GM12875 (cell line): ENCODE measurements at regions not wholly inside any gene's neighbourhood (a gene's known extent, or its start where the extent isn't known, plus 50 kb on each side); places are given as distances from the start of the nearest gene placed in this dataset.

Experiments
- H3K4me3 ChIP-seq: one replicate; pipeline ENCODE4 v1.5.1; 2011; ENCODE audit warnings: low read depth, low read length, control low read depth
- TF ChIP-seq, protein P1 (sequence below): IDR thresholded peaks from 2 replicates; pipeline ENCODE4 v1.5.1; 2011; ENCODE audit warnings: low read depth, mild to moderate bottlenecking, control low read depth, inconsistent platforms, low read length, moderate library complexity, borderline replicate concordance; ENCODE audit not compliant: insufficient read depth

GRCh38 chr13:81446441-81446840, 1105.5 kb upstream of the SPRY2 start:
- TF ChIP-seq, protein P1, sequence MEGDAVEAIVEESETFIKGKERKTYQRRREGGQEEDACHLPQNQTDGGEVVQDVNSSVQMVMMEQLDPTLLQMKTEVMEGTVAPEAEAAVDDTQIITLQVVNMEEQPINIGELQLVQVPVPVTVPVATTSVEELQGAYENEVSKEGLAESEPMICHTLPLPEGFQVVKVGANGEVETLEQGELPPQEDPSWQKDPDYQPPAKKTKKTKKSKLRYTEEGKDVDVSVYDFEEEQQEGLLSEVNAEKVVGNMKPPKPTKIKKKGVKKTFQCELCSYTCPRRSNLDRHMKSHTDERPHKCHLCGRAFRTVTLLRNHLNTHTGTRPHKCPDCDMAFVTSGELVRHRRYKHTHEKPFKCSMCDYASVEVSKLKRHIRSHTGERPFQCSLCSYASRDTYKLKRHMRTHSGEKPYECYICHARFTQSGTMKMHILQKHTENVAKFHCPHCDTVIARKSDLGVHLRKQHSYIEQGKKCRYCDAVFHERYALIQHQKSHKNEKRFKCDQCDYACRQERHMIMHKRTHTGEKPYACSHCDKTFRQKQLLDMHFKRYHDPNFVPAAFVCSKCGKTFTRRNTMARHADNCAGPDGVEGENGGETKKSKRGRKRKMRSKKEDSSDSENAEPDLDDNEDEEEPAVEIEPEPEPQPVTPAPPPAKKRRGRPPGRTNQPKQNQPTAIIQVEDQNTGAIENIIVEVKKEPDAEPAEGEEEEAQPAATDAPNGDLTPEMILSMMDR, result no peak
- no peak overlapping the region for H3K4me3 ChIP-seq

GRCh38 chr13:81442904-81443303, 1102.0 kb upstream of the SPRY2 start:
- no peak overlapping the region for H3K4me3 ChIP-seq
- TF ChIP-seq, protein P1, result no peak

GRCh38 chr13:81425286-81425685, 1084.4 kb upstream of the SPRY2 start:
- H3K4me3 ChIP-seq, result no peak overlapping the region
- TF ChIP-seq, protein P1, result no peak

DNA sequence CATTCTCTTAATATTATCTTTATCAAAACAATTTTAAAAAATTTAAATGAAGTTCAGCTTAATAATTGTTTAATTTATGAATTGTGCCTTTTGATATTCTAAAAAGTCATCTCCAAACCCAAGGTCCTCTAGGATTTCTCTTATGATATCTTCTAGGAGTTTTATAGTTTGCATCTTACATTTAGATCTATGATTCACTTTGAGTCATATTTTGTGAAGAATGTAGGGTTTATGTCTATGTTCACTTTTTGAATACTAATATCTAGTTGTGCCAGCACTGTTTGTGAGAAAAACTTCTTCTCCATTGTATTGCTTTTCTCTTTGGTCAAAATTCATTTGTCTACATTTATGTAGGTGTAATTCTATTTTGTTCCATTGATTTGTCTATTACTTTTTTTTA, 1068.4 kb upstream of the SPRY2 start:
- TF ChIP-seq, protein P1, result no peak
- no peak overlapping the region for H3K4me3 ChIP-seq

- TF ChIP-seq, protein P1, result no peak
- no peak overlapping the region for H3K4me3 ChIP-seq
These were observed 1067.7 kb upstream of the SPRY2 start for GRCh38 chr13:81408647-81409046.

DNA sequence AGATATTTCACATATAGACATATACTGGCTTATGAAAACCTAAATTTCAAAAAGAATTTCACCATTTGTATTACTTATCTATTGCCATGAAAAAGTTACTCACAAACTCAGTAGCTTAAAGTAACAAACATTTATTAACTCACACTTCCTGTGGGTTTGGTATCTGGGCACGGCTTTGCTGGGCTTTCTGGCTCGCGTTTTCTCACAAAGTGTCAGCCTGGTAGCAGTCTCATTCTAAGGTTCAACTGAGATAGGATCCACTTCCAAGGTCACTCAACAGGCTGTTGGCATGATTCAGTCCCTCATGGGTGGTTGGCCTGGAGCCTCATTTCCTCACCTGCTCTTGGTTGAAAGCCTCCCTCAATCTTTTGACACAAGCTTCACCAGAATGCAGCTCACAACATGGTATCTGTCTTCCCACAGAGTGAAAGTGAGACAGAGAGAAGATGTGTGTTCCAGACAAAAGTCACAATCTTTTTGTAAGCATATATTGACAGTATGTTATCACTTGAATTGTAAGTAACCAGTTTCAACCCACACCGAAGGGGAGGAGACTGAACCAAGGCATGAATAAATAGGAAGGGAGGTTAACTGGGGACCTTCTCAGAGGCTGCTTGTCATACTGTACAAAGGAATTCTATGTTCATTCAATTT, 1065.8 kb upstream of the SPRY2 start:
- TF ChIP-seq, protein P1, result no peak
- no peak overlapping the region for H3K4me3 ChIP-seq

DNA sequence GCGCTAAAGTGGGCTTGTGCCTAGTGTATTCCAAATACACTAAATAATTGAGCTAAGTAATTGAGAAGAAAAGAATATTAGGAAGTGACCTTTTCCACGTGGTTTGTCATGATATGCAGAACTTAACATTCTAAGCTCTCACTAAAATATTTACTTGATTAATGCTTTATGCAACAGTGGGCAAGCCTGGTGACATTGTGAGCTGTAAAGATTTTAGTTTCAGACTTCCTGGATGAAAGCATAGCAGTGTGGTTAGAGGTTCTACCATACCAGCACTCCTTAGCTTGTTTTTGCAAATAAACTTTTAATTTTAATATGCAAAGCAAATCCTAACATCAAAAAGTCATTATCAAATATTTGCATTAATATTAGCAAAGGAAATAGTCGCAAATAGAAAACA, 1065.1 kb upstream of the SPRY2 start:
- TF ChIP-seq, protein P1, result no peak
- no peak overlapping the region for H3K4me3 ChIP-seq
